ENCODE measurements at regions not wholly inside any gene's neighbourhood (a gene's known extent, or its start where the extent isn't known, plus 50 kb on each side); places are given as distances from the start of the nearest gene placed in this dataset.

GRCh38 chr12:30330565-30330964 is 365.1 kb downstream of the IPO8 start:
- TF ChIP-seq CTCF (IDR thresholded peaks at IDR 0.05 in 8 of 11, conservative IDR thresholded peaks at IDR 0.05 in 3 of 11) (no peak), POLR2A (IDR thresholded peaks at IDR 0.05) (no peak), POLR2AphosphoS5 (IDR thresholded peaks at IDR 0.05) (no peak)

Measured in spleen (tissue), 7 donors.